ENCODE measurements at regions not wholly inside any gene's neighbourhood (a gene's known extent, or its start where the extent isn't known, plus 50 kb on each side); places are given as distances from the start of the nearest gene placed in this dataset.

GRCh38 chr14:87082917-87083316, 910.1 kb downstream of the GALC start:
- no peak for DNase-seq (ENCODE audit: low read depth)
- no peak for TF ChIP-seq CTCF (IDR thresholded peaks at IDR 0.05; ENCODE audit: insufficient read depth, low read depth, low read length, missing control alignments)
- no peak overlapping the region for H3K4me3 ChIP-seq (ENCODE audit: low read depth, low read length)

- no peak for DNase-seq (ENCODE audit: low read depth)
- TF ChIP-seq CTCF (IDR thresholded peaks at IDR 0.05; ENCODE audit: insufficient read depth, low read depth, low read length, missing control alignments): no peak
- H3K4me3 ChIP-seq (ENCODE audit: low read depth, low read length): no peak overlapping the region
These were observed 912.0 kb downstream of the GALC start for GRCh38 chr14:87081004-87081403.

GRCh38 chr14:87080146-87080545, 912.8 kb downstream of the GALC start:
- no peak for DNase-seq (ENCODE audit: low read depth)
- no peak for TF ChIP-seq CTCF (IDR thresholded peaks at IDR 0.05; ENCODE audit: insufficient read depth, low read depth, low read length, missing control alignments)
- no peak overlapping the region for H3K4me3 ChIP-seq (ENCODE audit: low read depth, low read length)

GRCh38 chr14:87079416-87079815, 913.6 kb downstream of the GALC start:
- H3K4me3 ChIP-seq (ENCODE audit: low read depth, low read length): no peak overlapping the region
- no peak for TF ChIP-seq CTCF (IDR thresholded peaks at IDR 0.05; ENCODE audit: insufficient read depth, low read depth, low read length, missing control alignments)
- no peak for DNase-seq (ENCODE audit: low read depth)

- H3K4me3 ChIP-seq (ENCODE audit: low read depth, low read length): no peak overlapping the region
- TF ChIP-seq CTCF (IDR thresholded peaks at IDR 0.05; ENCODE audit: insufficient read depth, low read depth, low read length, missing control alignments): no peak
- no peak for DNase-seq (ENCODE audit: low read depth)
These were observed 916.1 kb downstream of the GALC start for GRCh38 chr14:87076922-87077321.

- DNase-seq (ENCODE audit: low read depth): no peak
- TF ChIP-seq CTCF (IDR thresholded peaks at IDR 0.05; ENCODE audit: insufficient read depth, low read depth, low read length, missing control alignments): no peak
- H3K4me3 ChIP-seq (ENCODE audit: low read depth, low read length): no peak overlapping the region
These were observed 916.8 kb downstream of the GALC start for GRCh38 chr14:87076146-87076545.

GRCh38 chr14:87073880-87074570, 919.0 kb downstream of the GALC start:
- no peak for DNase-seq (ENCODE audit: low read depth)
- no peak for TF ChIP-seq CTCF (IDR thresholded peaks at IDR 0.05; ENCODE audit: insufficient read depth, low read depth, low read length, missing control alignments)
- no peak overlapping the region for H3K4me3 ChIP-seq (ENCODE audit: low read depth, low read length)

Data from GM12865 (cell line).